ENCODE measurements at regions not wholly inside any gene's neighbourhood (a gene's known extent, or its start where the extent isn't known, plus 50 kb on each side); places are given as distances from the start of the nearest gene placed in this dataset.
"Not testable (repeated sequence)": the region's sequence is repeated elsewhere in the genome, so short reads cannot be mapped to it uniquely, and the experiment has no call there.

GRCh38 chr17:27088767-27089078, 205.2 kb upstream of the WSB1 start:
- Histone ChIP-seq H3K27me3 (no peaks in the 10 kb centered on the region), H3K9me3 (no peaks in the 10 kb centered on the region), H3K27ac (no peak overlapping the region), H3K4me3 (no peak overlapping the region), H3K4me1 (no peaks in the 10 kb centered on the region), H3K36me3 (no peaks in the 10 kb centered on the region)
- ATAC-seq (no peak), DNase-seq (no peak)
- TF ChIP-seq CTCF (IDR thresholded peaks at IDR 0.05), result no peak
- TF ChIP-seq POLR2A (IDR thresholded peaks at IDR 0.05), result no peak
- intact Hi-C loops (cut with DNase I), result no loop called here
- WGBS (ENCODE audit: insufficient coverage, low coverage, low lambda C conversion rate, missing lambda C conversion rate), result 49% methylated on average over 8 of the region's 8 CpGs

DNA sequence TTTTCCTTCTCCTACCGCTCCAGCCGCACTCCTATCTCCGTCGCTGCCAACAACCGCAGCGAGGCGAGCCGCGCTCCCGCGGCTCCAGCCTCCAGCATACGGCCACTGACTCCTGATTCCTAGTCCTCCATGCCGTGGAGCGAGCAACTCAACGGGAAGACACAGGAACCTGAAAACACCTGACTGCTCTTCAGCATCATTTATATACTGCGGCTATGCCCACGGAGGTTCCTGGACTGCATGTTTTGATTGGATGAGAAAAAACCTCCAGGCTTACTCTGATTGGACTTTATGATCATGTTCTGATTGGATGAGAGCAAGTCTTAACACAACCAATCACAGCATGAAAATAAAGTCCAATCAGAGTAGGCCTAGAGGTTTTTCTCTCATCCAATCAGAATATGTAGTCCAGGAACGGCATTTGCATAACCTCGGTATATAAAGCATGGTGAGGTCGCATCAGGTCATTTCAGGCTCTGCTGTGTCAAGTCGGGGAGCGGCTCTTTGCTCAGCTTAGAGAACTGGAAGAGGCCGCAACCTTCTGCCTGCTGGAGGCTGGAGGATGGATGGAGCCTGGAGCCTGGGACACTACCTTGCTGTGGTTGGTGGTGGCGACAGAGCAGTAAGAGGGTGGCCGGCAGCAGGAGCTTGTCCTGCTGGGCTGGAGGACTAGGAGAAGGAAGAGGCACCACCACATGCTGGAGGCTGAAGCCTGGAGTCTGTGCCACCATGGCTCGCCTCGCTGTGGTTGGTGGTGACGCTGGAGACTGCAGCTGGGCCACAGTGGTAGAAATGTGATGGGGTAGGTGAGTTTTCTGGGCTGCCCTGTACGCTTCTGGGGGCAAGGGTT, 204.6 kb upstream of the WSB1 start:
- WGBS (ENCODE audit: insufficient coverage, low coverage, low lambda C conversion rate, missing lambda C conversion rate), result 47% methylated on average over 21 of the region's 29 CpGs
- H3K36me3 ChIP-seq; ATAC-seq; H3K4me3 ChIP-seq; H3K27me3 ChIP-seq; DNase-seq; H3K9me3 ChIP-seq; intact Hi-C loops (cut with DNase I); H3K27ac ChIP-seq; H3K4me1 ChIP-seq: not testable (repeated sequence)

GRCh38 chr17:27089929-27090247, 204.0 kb upstream of the WSB1 start:
- no peaks in the 10 kb centered on the region for H3K9me3 ChIP-seq
- no peaks in the 10 kb centered on the region for H3K4me1 ChIP-seq
- H3K36me3 ChIP-seq, result no peaks in the 10 kb centered on the region
- ATAC-seq, result no peak
- 50% methylated on average over 1 of the region's 1 CpG for WGBS (ENCODE audit: insufficient coverage, low coverage, low lambda C conversion rate, missing lambda C conversion rate)
- intact Hi-C loops (cut with DNase I), result no loop called here
- H3K27me3 ChIP-seq, result no peaks in the 10 kb centered on the region
- H3K27ac ChIP-seq, result no peak overlapping the region
- TF ChIP-seq CTCF (IDR thresholded peaks at IDR 0.05) (no peak), POLR2A (IDR thresholded peaks at IDR 0.05) (no peak)
- no peak for DNase-seq
- no peak overlapping the region for H3K4me3 ChIP-seq

GRCh38 chr17:27090450-27091042, 203.4 kb upstream of the WSB1 start:
- WGBS (ENCODE audit: insufficient coverage, low coverage, low lambda C conversion rate, missing lambda C conversion rate), result 94% methylated on average over 3 of the region's 10 CpGs
- H3K36me3 ChIP-seq; intact Hi-C loops (cut with DNase I); H3K9me3 ChIP-seq; H3K27me3 ChIP-seq; DNase-seq; H3K4me3 ChIP-seq; ATAC-seq; H3K4me1 ChIP-seq; H3K27ac ChIP-seq: not testable (repeated sequence)

GRCh38 chr17:27091043-27091497, 202.8 kb upstream of the WSB1 start:
- Histone ChIP-seq H3K36me3 (no peaks in the 10 kb centered on the region), H3K4me3 (no peak overlapping the region), H3K4me1 (no peaks in the 10 kb centered on the region), H3K27ac (no peak overlapping the region), H3K27me3 (no peaks in the 10 kb centered on the region), H3K9me3 (no peaks in the 10 kb centered on the region)
- intact Hi-C loops (cut with DNase I), result no loop called here
- no peak for TF ChIP-seq CTCF (IDR thresholded peaks at IDR 0.05)
- no peak for TF ChIP-seq POLR2A (IDR thresholded peaks at IDR 0.05)
- WGBS (ENCODE audit: insufficient coverage, low coverage, low lambda C conversion rate, missing lambda C conversion rate), result 38% methylated on average over 3 of the region's 11 CpGs
- ATAC-seq (no peak), DNase-seq (no peak)

DNA sequence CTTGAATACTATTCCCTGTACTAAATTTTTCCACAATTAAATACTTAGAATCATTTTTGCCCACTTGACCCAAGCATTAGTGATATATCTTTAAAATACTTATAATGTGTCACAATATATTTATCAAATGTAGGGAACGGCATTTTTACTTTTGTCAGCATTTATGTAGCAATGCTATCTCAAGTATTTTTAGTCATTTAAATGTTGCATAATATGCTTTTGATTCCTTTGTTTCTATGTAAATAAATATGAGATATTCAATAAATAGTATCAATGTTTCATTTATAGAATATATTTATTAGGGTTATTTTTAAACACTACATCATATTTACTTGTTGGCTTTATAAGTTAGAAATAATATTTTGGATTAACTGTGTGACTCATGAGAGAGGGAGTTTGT, 199.7 kb upstream of the WSB1 start:
- 79% methylated on average over 1 of the region's 1 CpG for WGBS (ENCODE audit: insufficient coverage, low coverage, low lambda C conversion rate, missing lambda C conversion rate)
- ATAC-seq, result not testable (repeated sequence)

DNA sequence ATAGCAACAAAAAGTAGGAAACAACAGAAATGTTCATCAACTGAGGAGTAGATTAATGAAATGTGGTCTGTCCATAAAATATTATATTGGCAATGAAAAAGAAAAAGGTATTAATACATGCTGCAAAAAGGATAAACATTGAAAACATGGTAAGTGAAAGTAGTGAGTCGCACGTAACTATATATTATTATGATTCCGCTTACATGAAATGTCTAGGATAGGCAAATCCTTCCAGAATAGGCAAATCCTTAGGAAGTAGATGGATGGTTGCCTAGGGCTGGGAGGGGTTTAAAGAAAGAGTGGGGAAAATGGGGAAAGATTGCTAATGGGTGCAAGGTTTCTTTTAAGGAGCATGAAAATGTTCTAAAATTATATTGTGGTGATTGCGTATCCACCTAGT, 198.1 kb upstream of the WSB1 start:
- H3K36me3 ChIP-seq; H3K27me3 ChIP-seq; H3K9me3 ChIP-seq; H3K4me3 ChIP-seq; H3K4me1 ChIP-seq; H3K27ac ChIP-seq; ATAC-seq; DNase-seq; intact Hi-C loops (cut with DNase I): not testable (repeated sequence)
- 84% methylated on average over 4 of the region's 4 CpGs for WGBS (ENCODE audit: insufficient coverage, low coverage, low lambda C conversion rate, missing lambda C conversion rate)

More for the DNA sequence above, 199.7 kb upstream of the WSB1 start:
- H3K36me3 ChIP-seq; H3K4me1 ChIP-seq; H3K27me3 ChIP-seq; H3K27ac ChIP-seq; H3K4me3 ChIP-seq; H3K9me3 ChIP-seq; intact Hi-C loops (cut with DNase I); DNase-seq: not testable (repeated sequence)

GRCh38 chr17:27099266-27099665, 194.6 kb upstream of the WSB1 start:
- H3K27ac ChIP-seq; H3K27me3 ChIP-seq; H3K9me3 ChIP-seq; H3K4me1 ChIP-seq; intact Hi-C loops (cut with DNase I); H3K36me3 ChIP-seq; H3K4me3 ChIP-seq; ATAC-seq; DNase-seq: not testable (repeated sequence)
- 100% methylated on average over 1 of the region's 2 CpGs for WGBS (ENCODE audit: insufficient coverage, low coverage, low lambda C conversion rate, missing lambda C conversion rate)

Measured in right lobe of liver (tissue), 6 donors.